Panc1 (cell line): ENCODE measurements at regions not wholly inside any gene's neighbourhood (a gene's known extent, or its start where the extent isn't known, plus 50 kb on each side); places are given as distances from the start of the nearest gene placed in this dataset.
A peak's percentile ranks its signal among the peaks of the same experiment; 100 is the strongest.

ENCODE experiments used
- ATAC-seq: fragments of 200-7000 bp; cut with Tn5 transposase; 2 replicates; pipeline ENCODE4 v1.9.1; 2020; ENCODE audit warnings: mild to moderate bottlenecking, moderate library complexity
- BruUV-seq: library from RNA; stranded (reverse); fragments of 400-500 nt; replicated peaks from 2 replicates; lab custom pipeline; 2021; lab: Mats Ljungman, UMichigan
- CTCF ChIA-PET: fragments of 300-600 bp; sonication (Branson Sonifier 250); formaldehyde crosslinking; loops from one replicate; lab custom pipeline; 2022; ENCODE audit warnings: antibody characterized with exemption; lab: Charles Lee
- POLR2A ChIA-PET: fragments of 300-600 bp; sonication (Branson Sonifier 250); formaldehyde crosslinking; loops from one replicate; lab custom pipeline; 2022; ENCODE audit warnings: antibody characterized with exemption; lab: Charles Lee
- DNase-seq: peaks from one replicate; pipeline ENCODE4 v3.0.0-alpha.2; 2010; ENCODE audit warnings: low read depth, low spot score
- H3K27ac ChIP-seq: 2 replicates; pipeline ENCODE4 v1.5.1; 2011; ENCODE audit warnings: mild to moderate bottlenecking, low read length, inconsistent platforms
- H3K27me3 ChIP-seq: fragments of 200-500 bp; sonication (Bioruptor generic); 2 replicates; pipeline ENCODE4 v1.6.0; 2014; ENCODE audit warnings: low read length, inconsistent platforms; ENCODE audit not compliant: control insufficient read depth, insufficient read depth
- H3K36me3 ChIP-seq: fragments of 200-500 bp; sonication (Bioruptor generic); 2 replicates; pipeline ENCODE4 v1.5.1; 2014; ENCODE audit warnings: inconsistent platforms, mild to moderate bottlenecking, low read length, moderate library complexity; ENCODE audit not compliant: control insufficient read depth, insufficient read depth
- H3K4me1 ChIP-seq: 2 replicates; pipeline ENCODE4 v1.5.1; 2011; ENCODE audit warnings: inconsistent platforms, mild to moderate bottlenecking, low read length, moderate library complexity; ENCODE audit not compliant: control insufficient read depth, insufficient read depth
- H3K4me3 ChIP-seq, 2 experiments: 2 replicates each; pipeline ENCODE4 v1.5.1; 2011 to 2012; ENCODE audit warnings: low read depth in 2 of 2, low read length in 2 of 2, mild to moderate bottlenecking in 2 of 2, inconsistent platforms in 1 of 2, moderate library complexity in 1 of 2
- H3K9me3 ChIP-seq: fragments of 200-500 bp; sonication (Bioruptor generic); 2 replicates; pipeline ENCODE4 v1.5.1; 2014; ENCODE audit warnings: low read depth, mild to moderate bottlenecking, inconsistent platforms, low read length, moderate library complexity; ENCODE audit not compliant: control insufficient read depth, insufficient read depth
- CTCF ChIP-seq: fragments of 450-650 bp; IDR thresholded peaks from 2 replicates; pipeline ENCODE4 v1.5.1; 2017; ENCODE audit warnings: mild to moderate bottlenecking
- POLR2AphosphoS5 ChIP-seq: IDR thresholded peaks from 2 replicates; pipeline ENCODE4 v1.6.1; 2012; ENCODE audit warnings: mild to moderate bottlenecking, low read depth, low read length, moderate library complexity
- REST ChIP-seq, 2 experiments: IDR thresholded peaks; 2 replicates each; pipeline ENCODE4 v1.6.1; 2011 to 2012; ENCODE audit warnings: low read depth in 2 of 2, control low read depth in 1 of 2, low read length in 1 of 2, mild to moderate bottlenecking in 1 of 2, moderate library complexity in 1 of 2; ENCODE audit not compliant: insufficient read depth in 1 of 2
- SIN3A ChIP-seq: IDR thresholded peaks from 2 replicates; pipeline ENCODE4 v1.6.1; 2012; ENCODE audit warnings: low read depth, mild to moderate bottlenecking, low read length, moderate library complexity, borderline replicate concordance; ENCODE audit not compliant: insufficient read depth
- TCF7L2 ChIP-seq: IDR thresholded peaks from 2 replicates; pipeline ENCODE4 v1.6.1; 2011; ENCODE audit warnings: mild to moderate bottlenecking, low read depth, low read length, inconsistent platforms
- in situ Hi-C: cut with HindIII; loops from 2 replicates; pipeline ENCODE4 v1.10.0; 2016; ENCODE audit warnings: low sequenced_read_pairs, low pct_unique_long_range_greater_than_20kb
- intact Hi-C: fragments of 100-400 bp; cut with micrococcal nuclease; formaldehyde crosslinking; loops from one replicate; pipeline ENCODE4 v1.10.0; 2022; ENCODE audit not compliant: unreplicated experiment

- DNase-seq (no peak), ATAC-seq (no peak)
- TF ChIP-seq REST (IDR thresholded peaks at IDR 0.05; ENCODE audit: insufficient read depth in 1 of 2, low read depth in 2 of 2, low read length in 1 of 2) (no peak), SIN3A (no peak), CTCF (no peak), POLR2AphosphoS5 (no peak), TCF7L2 (no peak)
- Histone ChIP-seq H3K27ac (peak overlapping the region; percentile 34; the same call in 1 of the 2 replicates), H3K27me3 (no peaks in the 10 kb centered on the region), H3K36me3 (no peaks in the 10 kb centered on the region), H3K9me3 (no peaks in the 10 kb centered on the region; the same call in 1 of the 2 replicates), H3K4me3 (no peak overlapping the region), H3K4me1 (peaks cover 4% of the 10 kb centered on the region)
- in situ Hi-C loops: no loop called here
- POLR2A ChIA-PET: no interaction called here
- no TSS peak for BruUV-seq
- CTCF ChIA-PET: no interaction called here
- intact Hi-C loops: no loop called here
Observed at GRCh38 chr5:14068136-14068535, 75.0 kb upstream of the TRIO start.

GRCh38 chr5:14066326-14066725, 76.8 kb upstream of the TRIO start:
- DNase-seq: no peak
- no peaks in the 10 kb centered on the region for H3K36me3 ChIP-seq
- ChIA-PET CTCF (no interaction called here), POLR2A (no interaction called here)
- H3K4me3 ChIP-seq: no peak overlapping the region
- intact Hi-C loops: no loop called here
- H3K9me3 ChIP-seq: no peaks in the 10 kb centered on the region; the same call in 1 of the 2 replicates
- no TSS peak for BruUV-seq
- H3K27ac ChIP-seq: peak overlapping the region; percentile 52; the same call in 1 of the 2 replicates
- ATAC-seq: no peak
- H3K27me3 ChIP-seq: no peaks in the 10 kb centered on the region
- in situ Hi-C loops: no loop called here
- TF ChIP-seq REST (IDR thresholded peaks at IDR 0.05; ENCODE audit: insufficient read depth in 1 of 2, low read depth in 2 of 2, low read length in 1 of 2): no peak
- peaks cover 4% of the 10 kb centered on the region for H3K4me1 ChIP-seq
